Esophagus squamous epithelium (tissue), 4 donors: ENCODE measurements at regions not wholly inside any gene's neighbourhood (a gene's known extent, or its start where the extent isn't known, plus 50 kb on each side); places are given as distances from the start of the nearest gene placed in this dataset.

Experiments
- POLR2A ChIP-seq, 4 donors: fragments of 450-650 bp; IDR thresholded peaks; one replicate each; pipeline ENCODE4 v1.6.1; 2017; ENCODE audit warnings: antibody characterized with exemption in 4 of 4, mild to moderate bottlenecking in 4 of 4, moderate library complexity in 3 of 4
- TF ChIP-seq, protein P1 (sequence below), 6 experiments: fragments of 450-650 bp in 4 of 6; fragments of 200-600 bp in 2 of 6; sonication (generic) in 2 of 6; IDR thresholded peaks; one replicate each; pipeline ENCODE4 v1.5.1; 2016 to 2019; ENCODE audit warnings: antibody characterized with exemption in 6 of 6, mild to moderate bottlenecking in 4 of 6, moderate library complexity in 4 of 6

GRCh38 chr1:71298633-71299032 is 217.8 kb upstream of the ZRANB2 start:
- TF ChIP-seq, protein P1, sequence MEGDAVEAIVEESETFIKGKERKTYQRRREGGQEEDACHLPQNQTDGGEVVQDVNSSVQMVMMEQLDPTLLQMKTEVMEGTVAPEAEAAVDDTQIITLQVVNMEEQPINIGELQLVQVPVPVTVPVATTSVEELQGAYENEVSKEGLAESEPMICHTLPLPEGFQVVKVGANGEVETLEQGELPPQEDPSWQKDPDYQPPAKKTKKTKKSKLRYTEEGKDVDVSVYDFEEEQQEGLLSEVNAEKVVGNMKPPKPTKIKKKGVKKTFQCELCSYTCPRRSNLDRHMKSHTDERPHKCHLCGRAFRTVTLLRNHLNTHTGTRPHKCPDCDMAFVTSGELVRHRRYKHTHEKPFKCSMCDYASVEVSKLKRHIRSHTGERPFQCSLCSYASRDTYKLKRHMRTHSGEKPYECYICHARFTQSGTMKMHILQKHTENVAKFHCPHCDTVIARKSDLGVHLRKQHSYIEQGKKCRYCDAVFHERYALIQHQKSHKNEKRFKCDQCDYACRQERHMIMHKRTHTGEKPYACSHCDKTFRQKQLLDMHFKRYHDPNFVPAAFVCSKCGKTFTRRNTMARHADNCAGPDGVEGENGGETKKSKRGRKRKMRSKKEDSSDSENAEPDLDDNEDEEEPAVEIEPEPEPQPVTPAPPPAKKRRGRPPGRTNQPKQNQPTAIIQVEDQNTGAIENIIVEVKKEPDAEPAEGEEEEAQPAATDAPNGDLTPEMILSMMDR (IDR thresholded peaks at IDR 0.05): no peak
- no peak for TF ChIP-seq POLR2A (IDR thresholded peaks at IDR 0.05)
